ENCODE measurements at regions not wholly inside any gene's neighbourhood (a gene's known extent, or its start where the extent isn't known, plus 50 kb on each side); places are given as distances from the start of the nearest gene placed in this dataset.
"Not testable (repeated sequence)": the region's sequence is repeated elsewhere in the genome, so short reads cannot be mapped to it uniquely, and the experiment has no call there.

- no peak overlapping the region for H3K4me3 ChIP-seq
- no peaks in the 10 kb centered on the region for H3K9me3 ChIP-seq
- DNase-seq, result peak; percentile 87
- H3K27me3 ChIP-seq, result no peaks in the 10 kb centered on the region
- H3K36me3 ChIP-seq, result no peaks in the 10 kb centered on the region
Measured at GRCh38 chr22:27105142-27106025, 448.0 kb downstream of the MIAT start.

- no peak for DNase-seq
Measured at GRCh38 chr22:27106985-27107384, 449.6 kb downstream of the MIAT start.

DNA sequence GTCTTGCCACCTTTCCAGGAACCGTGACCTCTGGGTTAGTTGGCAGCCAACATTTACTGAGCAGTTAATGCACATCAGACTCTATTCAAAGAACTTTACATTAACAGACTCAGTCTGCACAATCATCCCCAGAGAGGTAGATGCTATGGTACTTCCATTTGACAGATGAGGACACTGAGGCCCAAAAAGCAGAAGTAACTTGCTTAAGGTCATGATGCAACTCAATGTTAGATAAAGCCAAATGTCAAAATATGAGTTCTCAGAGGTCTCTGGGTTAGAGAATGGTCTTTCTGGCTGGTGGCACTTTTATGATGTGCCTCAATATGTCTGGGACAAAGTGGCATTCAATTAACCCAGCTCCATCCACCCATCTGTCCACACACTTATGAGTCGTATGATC, 450.0 kb downstream of the MIAT start:
- Histone ChIP-seq H3K4me3 (no peak overlapping the region), H3K9me3 (no peaks in the 10 kb centered on the region), H3K36me3 (no peaks in the 10 kb centered on the region), H3K27me3 (no peaks in the 10 kb centered on the region)
- DNase-seq, result no peak

More at GRCh38 chr22:27106985-27107384, 449.6 kb downstream of the MIAT start:
- H3K27me3 ChIP-seq, result no peaks in the 10 kb centered on the region
- H3K9me3 ChIP-seq, result no peaks in the 10 kb centered on the region
- H3K36me3 ChIP-seq, result no peaks in the 10 kb centered on the region
- no peak overlapping the region for H3K4me3 ChIP-seq

- H3K9me3 ChIP-seq, result no peaks in the 10 kb centered on the region
- peak; percentile 84 for DNase-seq
Measured at GRCh38 chr22:27107824-27108223, 450.4 kb downstream of the MIAT start.

DNA sequence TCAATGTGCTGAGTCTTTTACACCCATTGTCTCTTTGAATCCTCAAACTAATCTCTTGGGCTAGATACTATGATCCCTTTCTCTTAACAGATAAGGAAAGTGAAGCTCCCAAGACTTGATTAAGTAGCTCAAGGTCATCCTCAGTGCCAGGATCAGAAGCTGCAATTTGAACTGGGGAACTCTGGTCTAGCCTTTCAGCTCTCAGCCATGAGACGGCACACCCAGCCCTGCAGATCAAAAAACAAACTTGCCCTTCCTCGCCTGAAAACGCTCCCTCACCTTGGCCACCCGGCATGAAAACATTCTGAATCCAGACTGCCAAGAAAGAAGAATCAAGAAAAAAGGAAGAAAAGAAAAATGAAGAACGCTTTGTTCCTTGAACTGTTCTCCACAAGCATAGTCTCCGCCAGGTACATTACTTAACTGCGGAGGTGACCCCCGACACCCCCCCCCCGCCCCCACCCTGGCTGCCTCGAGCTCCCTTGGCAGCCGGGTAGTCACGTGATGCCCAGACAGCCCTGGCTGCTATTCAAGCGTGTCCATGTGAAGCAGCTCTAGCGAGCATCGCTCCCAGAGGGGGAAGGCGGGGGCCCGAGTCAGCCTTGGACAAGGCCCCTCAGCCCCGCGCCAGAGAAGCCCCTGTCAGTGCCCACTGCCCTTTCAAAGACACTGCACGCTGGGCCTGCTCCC, 451.2 kb downstream of the MIAT start:
- Histone ChIP-seq H3K4me3 (no peak overlapping the region), H3K9me3 (no peaks in the 10 kb centered on the region), H3K36me3 (no peaks in the 10 kb centered on the region), H3K27me3 (no peaks in the 10 kb centered on the region)
- no peak for DNase-seq

More at GRCh38 chr22:27107824-27108223, 450.4 kb downstream of the MIAT start:
- H3K4me3 ChIP-seq, result no peak overlapping the region
- H3K27me3 ChIP-seq, result no peaks in the 10 kb centered on the region
- no peaks in the 10 kb centered on the region for H3K36me3 ChIP-seq

- H3K36me3 ChIP-seq, H3K27me3 ChIP-seq, DNase-seq, H3K9me3 ChIP-seq, H3K4me3 ChIP-seq: not testable (repeated sequence)
Measured at GRCh38 chr22:27109406-27109805, 452.0 kb downstream of the MIAT start.

- Histone ChIP-seq H3K36me3 (no peaks in the 10 kb centered on the region), H3K27me3 (no peaks in the 10 kb centered on the region), H3K4me3 (no peak overlapping the region), H3K9me3 (no peaks in the 10 kb centered on the region)
- peak; percentile 18 for DNase-seq
Measured at GRCh38 chr22:27110665-27111451, 453.5 kb downstream of the MIAT start.

DNA sequence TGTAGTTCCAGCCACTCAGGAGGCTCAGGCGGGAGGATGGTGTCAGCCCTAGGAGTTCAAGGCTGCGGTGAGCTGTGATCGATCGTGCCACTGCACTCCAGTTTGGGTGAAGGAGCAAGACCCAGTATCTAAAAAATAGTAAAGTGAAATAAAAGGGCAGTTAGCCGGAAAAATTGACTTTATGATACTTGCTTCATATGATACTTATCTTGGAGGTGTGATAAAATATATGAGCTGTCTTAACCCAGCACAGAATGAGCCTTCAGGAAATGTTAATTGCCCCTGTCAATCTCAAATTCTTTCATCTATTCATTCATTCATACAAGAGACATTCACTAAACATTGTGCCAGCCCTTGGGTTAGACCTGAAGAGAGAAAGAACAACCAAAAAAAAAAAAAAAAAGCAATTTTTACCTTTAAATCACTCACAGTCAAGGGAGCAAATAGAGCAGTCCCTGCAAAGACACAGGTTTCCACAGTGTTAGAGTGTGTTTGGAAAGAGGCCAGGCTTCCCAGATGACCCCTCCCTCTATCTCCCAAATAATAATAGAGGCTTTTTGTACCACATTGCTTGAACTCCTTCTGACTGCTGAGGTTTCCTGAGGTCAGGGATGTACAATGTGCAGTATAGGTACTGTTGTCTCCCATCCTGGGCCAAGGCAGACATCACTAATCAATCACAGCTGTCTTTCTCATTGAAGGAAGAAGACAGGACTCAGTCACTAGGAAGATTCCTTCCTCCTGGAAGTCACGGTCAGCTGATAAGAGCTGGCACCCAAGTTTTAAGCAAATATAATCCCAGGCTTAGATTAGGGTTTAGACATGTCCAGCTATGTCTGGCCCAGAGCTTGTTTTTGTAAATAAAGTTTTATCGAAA, 454.6 kb downstream of the MIAT start:
- DNase-seq, result no peak
- Histone ChIP-seq H3K36me3 (no peaks in the 10 kb centered on the region), H3K27me3 (no peaks in the 10 kb centered on the region), H3K9me3 (no peaks in the 10 kb centered on the region), H3K4me3 (no peak overlapping the region)

DNA sequence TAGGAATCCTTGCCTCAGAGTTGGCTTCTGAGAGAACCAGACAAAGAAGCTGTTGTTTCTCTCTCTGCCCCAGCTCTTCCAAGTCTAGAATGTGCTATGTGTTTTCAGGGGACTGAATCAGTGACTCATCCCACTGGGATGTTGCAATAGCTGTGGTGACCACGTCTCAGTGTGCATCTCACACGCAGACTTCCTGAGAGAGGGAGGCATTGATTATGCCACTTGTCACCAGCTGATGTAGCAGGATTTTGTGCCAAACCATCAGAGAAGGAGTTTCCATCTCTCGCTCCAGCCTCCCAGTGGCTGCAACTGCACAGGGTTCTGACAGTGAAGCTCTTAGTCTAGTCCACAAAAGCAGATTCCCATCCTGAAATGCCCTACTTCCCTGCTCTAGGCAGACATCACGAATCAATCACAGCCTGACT, 455.8 kb downstream of the MIAT start:
- H3K27me3 ChIP-seq, result no peaks in the 10 kb centered on the region

DNA sequence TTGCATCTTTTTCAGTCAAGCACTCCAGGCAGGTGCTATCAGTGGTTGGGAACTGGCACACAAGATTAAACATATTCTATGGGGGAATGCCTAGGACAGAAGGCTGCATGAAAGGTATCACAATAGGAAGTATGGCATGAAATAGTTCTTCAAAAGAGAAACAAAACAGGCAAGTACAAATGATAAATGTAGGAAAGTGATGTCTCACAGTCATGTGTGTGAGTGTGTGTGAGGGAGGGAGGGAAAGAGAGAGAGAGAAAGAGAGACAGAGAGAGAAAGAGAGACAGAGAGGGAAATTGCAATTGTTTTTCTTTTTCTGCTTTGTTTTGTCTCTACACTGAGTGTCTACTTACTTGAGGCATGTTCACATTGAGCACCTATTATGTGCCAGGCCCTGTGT, 456.3 kb downstream of the MIAT start:
- no peak for DNase-seq
- H3K27me3 ChIP-seq, result no peaks in the 10 kb centered on the region
- H3K36me3 ChIP-seq, result no peaks in the 10 kb centered on the region
- H3K4me3 ChIP-seq, result no peak overlapping the region
- H3K9me3 ChIP-seq, result no peaks in the 10 kb centered on the region

More for the DNA sequence above, 455.8 kb downstream of the MIAT start:
- DNase-seq, result peak; percentile 82
- Histone ChIP-seq H3K9me3 (no peaks in the 10 kb centered on the region), H3K36me3 (no peaks in the 10 kb centered on the region), H3K4me3 (no peak overlapping the region)

- DNase-seq, result no peak
- H3K4me3 ChIP-seq, result no peak overlapping the region
- H3K36me3 ChIP-seq, result no peaks in the 10 kb centered on the region
- no peaks in the 10 kb centered on the region for H3K27me3 ChIP-seq
- H3K9me3 ChIP-seq, result no peaks in the 10 kb centered on the region
Measured at GRCh38 chr22:27114186-27114585, 456.8 kb downstream of the MIAT start.

GRCh38 chr22:27115410-27115809, 458.0 kb downstream of the MIAT start:
- Histone ChIP-seq H3K36me3 (no peaks in the 10 kb centered on the region), H3K4me3 (no peak overlapping the region), H3K9me3 (no peaks in the 10 kb centered on the region), H3K27me3 (no peaks in the 10 kb centered on the region)
- DNase-seq, result no peak

DNA sequence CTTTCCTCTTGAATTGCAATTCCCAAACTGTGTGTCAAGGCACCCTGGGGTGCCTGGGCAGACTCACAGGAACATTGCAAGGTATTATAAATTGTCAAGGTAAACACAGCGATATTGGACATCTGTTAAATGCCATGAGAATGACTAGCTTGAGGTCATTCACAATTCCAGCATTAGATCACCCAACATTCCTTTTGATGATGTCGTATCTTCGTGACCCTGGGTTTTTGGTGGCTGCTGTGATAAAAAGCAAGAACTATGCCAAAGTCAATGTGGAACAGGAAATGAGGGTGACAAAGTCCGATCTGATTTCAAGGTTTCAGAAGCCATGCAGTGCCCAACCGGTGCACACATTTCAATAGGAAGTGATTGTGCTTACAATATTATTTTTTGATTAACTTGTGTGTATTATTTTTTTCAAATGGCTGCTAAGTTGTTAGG, 458.4 kb downstream of the MIAT start:
- Histone ChIP-seq H3K9me3 (no peaks in the 10 kb centered on the region), H3K4me3 (no peak overlapping the region), H3K27me3 (no peaks in the 10 kb centered on the region), H3K36me3 (no peaks in the 10 kb centered on the region)
- peak; percentile 84 for DNase-seq

DNA sequence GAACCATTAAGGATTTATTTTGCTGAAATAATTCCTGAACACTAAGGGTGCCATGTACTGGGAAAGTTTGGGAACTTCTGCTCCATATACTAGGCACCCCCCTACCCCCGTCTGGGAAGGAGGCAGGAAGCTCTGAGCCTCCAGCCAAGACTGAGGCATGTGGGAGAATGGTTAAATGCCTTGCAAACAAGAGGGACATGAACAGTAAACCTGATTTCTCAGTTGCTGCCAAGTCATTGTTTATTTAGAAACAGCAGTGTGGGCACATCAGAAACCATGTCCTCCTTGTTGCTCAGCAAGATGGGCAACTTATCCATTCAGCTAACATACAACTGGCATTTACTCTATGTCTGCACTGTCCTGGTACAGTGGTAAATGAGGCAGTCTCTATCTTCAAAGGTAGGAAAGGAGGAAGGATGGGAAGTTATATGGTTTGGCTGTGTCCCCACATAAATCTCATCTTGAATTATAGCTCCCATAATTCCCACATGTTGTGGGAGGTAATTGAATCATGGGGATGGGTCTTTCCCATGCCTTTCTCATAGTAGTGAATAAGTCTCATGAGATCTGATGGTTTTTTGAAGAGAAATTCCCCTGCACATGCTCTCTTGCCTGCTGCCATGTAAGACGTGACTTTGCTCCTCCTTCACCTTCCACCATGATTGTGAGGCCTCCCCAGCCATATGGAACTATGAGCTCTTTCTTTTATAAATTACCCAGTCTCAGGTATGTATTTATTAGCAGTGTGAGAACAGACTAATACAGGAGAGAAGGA, 459.1 kb downstream of the MIAT start:
- Histone ChIP-seq H3K4me3 (no peak overlapping the region), H3K9me3 (no peaks in the 10 kb centered on the region), H3K27me3 (no peaks in the 10 kb centered on the region), H3K36me3 (no peaks in the 10 kb centered on the region)
- DNase-seq, result peak; percentile 79

DNA sequence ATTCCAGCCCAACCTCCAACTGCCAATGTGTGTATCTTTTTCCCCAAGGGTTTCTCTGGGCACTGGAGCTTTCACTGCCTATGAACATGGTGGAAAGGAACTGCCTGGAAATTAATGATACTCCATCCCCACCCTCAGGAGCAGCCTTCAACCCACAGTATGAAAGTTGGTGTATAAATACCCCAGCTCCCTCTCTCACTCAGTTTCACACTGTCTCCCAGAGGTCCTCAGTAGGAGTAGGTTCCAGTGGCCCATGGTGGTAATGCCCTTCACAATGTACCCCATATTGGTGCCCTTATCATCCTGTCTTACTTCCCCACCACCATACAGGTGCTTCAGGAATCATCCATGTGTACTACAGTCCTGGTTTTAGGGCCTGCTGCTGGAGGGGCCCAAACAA, 462.6 kb downstream of the MIAT start:
- no peak for DNase-seq
- Histone ChIP-seq H3K36me3 (no peaks in the 10 kb centered on the region), H3K9me3 (no peaks in the 10 kb centered on the region), H3K27me3 (no peaks in the 10 kb centered on the region), H3K4me3 (no peak overlapping the region)

All from MG63 (cell line).